Astrocyte (in vitro differentiated cells and primary cell): ENCODE measurements at regions not wholly inside any gene's neighbourhood (a gene's known extent, or its start where the extent isn't known, plus 50 kb on each side); places are given as distances from the start of the nearest gene placed in this dataset.
A peak's percentile ranks its signal among the peaks of the same experiment; 100 is the strongest.

ENCODE experiments used
- DNase-seq: peaks from one replicate; pipeline ENCODE4 v3.0.0-alpha.2; 2010; ENCODE audit warnings: low read depth
- FAIRE-seq: peaks from 2 replicates; lab custom pipeline; 2011; peaks lifted over from hg19 to GRCh38; lab: Jason Lieb, UNC
- H2AFZ ChIP-seq: 2 replicates; pipeline ENCODE4 v1.6.0; 2012; ENCODE audit warnings: low read depth, low read length, inconsistent platforms
- H3K27ac ChIP-seq: 2 replicates; pipeline ENCODE4 v1.5.1; 2011; ENCODE audit warnings: low read depth, low read length, inconsistent platforms
- H3K27me3 ChIP-seq: 2 replicates; pipeline ENCODE4 v1.6.0; 2011; ENCODE audit warnings: low read length, inconsistent platforms; ENCODE audit not compliant: insufficient read depth
- H3K36me3 ChIP-seq: 2 replicates; pipeline ENCODE4 v1.5.1; 2011; ENCODE audit warnings: low read length, inconsistent platforms; ENCODE audit not compliant: insufficient read depth
- H3K4me1 ChIP-seq: 2 replicates; pipeline ENCODE4 v1.5.1; 2011; ENCODE audit warnings: low read length, inconsistent platforms; ENCODE audit not compliant: insufficient read depth
- H3K4me2 ChIP-seq: 2 replicates; pipeline ENCODE4 v1.6.0; 2012; ENCODE audit warnings: low read length, inconsistent platforms
- H3K4me3 ChIP-seq: 2 replicates; pipeline ENCODE4 v1.5.1; 2011; ENCODE audit warnings: low read depth, mild to moderate bottlenecking, low read length, inconsistent platforms; ENCODE audit not compliant: insufficient read depth
- H3K79me2 ChIP-seq: 2 replicates; pipeline ENCODE4 v1.6.0; 2012; ENCODE audit warnings: mild to moderate bottlenecking, low read length, inconsistent platforms; ENCODE audit not compliant: insufficient read depth
- H3K9ac ChIP-seq: 2 replicates; pipeline ENCODE4 v1.6.0; 2012; ENCODE audit warnings: mild to moderate bottlenecking, low read length, inconsistent platforms
- H3K9me3 ChIP-seq: 2 replicates; pipeline ENCODE4 v1.5.1; 2012; ENCODE audit warnings: low read depth, mild to moderate bottlenecking, low read length, inconsistent platforms; ENCODE audit not compliant: insufficient read depth
- H4K20me1 ChIP-seq: 2 replicates; pipeline ENCODE4 v1.6.0; 2012; ENCODE audit warnings: low read length, inconsistent platforms; ENCODE audit not compliant: insufficient read depth
- H3K27ac Mint-ChIP-seq: one replicate; pipeline ENCODE4 v1.8.0; 2021; ENCODE audit warnings: mild to moderate bottlenecking, mixed read lengths; ENCODE audit not compliant: unreplicated experiment
- H3K27me3 Mint-ChIP-seq: one replicate; pipeline ENCODE4 v1.8.0; 2021; ENCODE audit warnings: low read depth, mixed read lengths; ENCODE audit not compliant: unreplicated experiment
- H3K36me3 Mint-ChIP-seq: one replicate; pipeline ENCODE4 v1.8.0; 2021; ENCODE audit warnings: low read depth, mixed read lengths; ENCODE audit not compliant: unreplicated experiment
- H3K4me1 Mint-ChIP-seq: one replicate; pipeline ENCODE4 v1.8.0; 2021; ENCODE audit warnings: low read depth, mixed read lengths; ENCODE audit not compliant: unreplicated experiment
- H3K4me3 Mint-ChIP-seq: one replicate; pipeline ENCODE4 v1.8.0; 2021; ENCODE audit warnings: mild to moderate bottlenecking, moderate library complexity, mixed read lengths; ENCODE audit not compliant: unreplicated experiment
- H3K9me3 Mint-ChIP-seq: one replicate; pipeline ENCODE4 v1.8.0; 2021; ENCODE audit warnings: mild to moderate bottlenecking, mixed read lengths; ENCODE audit not compliant: unreplicated experiment
- EZH2 ChIP-seq: IDR thresholded peaks from 2 replicates; pipeline ENCODE4 v1.6.1; 2012; ENCODE audit warnings: mild to moderate bottlenecking, low read length, inconsistent platforms; ENCODE audit not compliant: insufficient read depth
- TF ChIP-seq, protein P1 (sequence below): IDR thresholded peaks from 2 replicates; pipeline ENCODE4 v1.5.1; 2011; ENCODE audit warnings: low read depth, mild to moderate bottlenecking, inconsistent platforms, low read length, moderate library complexity; ENCODE audit not compliant: insufficient read depth

DNA sequence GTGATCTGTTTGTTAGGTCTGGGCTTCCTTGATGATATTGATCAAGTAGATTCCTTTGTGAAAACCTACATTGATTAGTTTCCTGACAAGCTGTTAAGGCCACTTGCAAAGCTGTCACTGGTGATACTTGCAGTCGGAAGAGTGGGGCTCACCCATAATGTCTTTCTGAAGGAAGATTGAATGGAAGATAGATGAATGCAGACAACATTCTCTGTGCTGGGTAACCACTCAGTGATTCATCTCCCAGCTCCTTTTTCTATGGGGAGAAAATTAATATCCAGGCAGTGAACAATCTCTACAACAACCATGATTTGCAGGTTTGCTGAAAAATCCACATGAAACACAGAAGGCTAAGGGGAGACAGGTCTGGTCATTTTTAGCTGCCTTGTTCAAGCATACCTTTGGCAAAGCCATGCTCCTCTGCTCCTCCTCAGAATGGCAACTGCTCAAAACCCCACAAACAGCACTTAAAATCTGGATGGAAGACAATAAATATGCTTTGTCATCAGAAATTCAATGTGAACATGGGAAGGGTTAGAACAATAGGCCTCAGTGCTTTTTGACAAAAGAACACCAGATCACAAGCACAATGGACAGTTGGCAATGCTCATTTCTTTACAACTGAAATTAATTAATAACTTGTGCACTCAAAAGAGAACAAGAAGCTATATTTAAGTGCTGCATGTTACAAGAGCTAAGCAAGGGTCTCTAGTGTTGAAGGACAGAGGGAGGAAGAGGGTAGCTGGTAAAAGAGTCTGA, 495.4 kb downstream of the TOX3 start:
- no peaks in the 10 kb centered on the region for H3K36me3 ChIP-seq
- no peak overlapping the region for H3K9ac ChIP-seq
- H3K4me1 Mint-ChIP-seq: peaks cover 21% of the 10 kb centered on the region
- H3K79me2 ChIP-seq: no peaks in the 10 kb centered on the region
- H3K27me3 ChIP-seq: no peaks in the 10 kb centered on the region
- H3K27ac Mint-ChIP-seq: no peak overlapping the region
- no peaks in the 10 kb centered on the region for H3K27me3 Mint-ChIP-seq
- H3K4me3 Mint-ChIP-seq: no peak overlapping the region
- no peaks in the 10 kb centered on the region for H3K4me1 ChIP-seq
- FAIRE-seq (no peak), DNase-seq (no peak)
- TF ChIP-seq EZH2: no peak
- TF ChIP-seq, protein P1, sequence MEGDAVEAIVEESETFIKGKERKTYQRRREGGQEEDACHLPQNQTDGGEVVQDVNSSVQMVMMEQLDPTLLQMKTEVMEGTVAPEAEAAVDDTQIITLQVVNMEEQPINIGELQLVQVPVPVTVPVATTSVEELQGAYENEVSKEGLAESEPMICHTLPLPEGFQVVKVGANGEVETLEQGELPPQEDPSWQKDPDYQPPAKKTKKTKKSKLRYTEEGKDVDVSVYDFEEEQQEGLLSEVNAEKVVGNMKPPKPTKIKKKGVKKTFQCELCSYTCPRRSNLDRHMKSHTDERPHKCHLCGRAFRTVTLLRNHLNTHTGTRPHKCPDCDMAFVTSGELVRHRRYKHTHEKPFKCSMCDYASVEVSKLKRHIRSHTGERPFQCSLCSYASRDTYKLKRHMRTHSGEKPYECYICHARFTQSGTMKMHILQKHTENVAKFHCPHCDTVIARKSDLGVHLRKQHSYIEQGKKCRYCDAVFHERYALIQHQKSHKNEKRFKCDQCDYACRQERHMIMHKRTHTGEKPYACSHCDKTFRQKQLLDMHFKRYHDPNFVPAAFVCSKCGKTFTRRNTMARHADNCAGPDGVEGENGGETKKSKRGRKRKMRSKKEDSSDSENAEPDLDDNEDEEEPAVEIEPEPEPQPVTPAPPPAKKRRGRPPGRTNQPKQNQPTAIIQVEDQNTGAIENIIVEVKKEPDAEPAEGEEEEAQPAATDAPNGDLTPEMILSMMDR: no peak
- H4K20me1 ChIP-seq: no peaks in the 10 kb centered on the region
- H3K9me3 Mint-ChIP-seq: peaks cover 5% of the 10 kb centered on the region
- no peak overlapping the region for H3K4me3 ChIP-seq
- H3K36me3 Mint-ChIP-seq: no peaks in the 10 kb centered on the region
- no peak overlapping the region for H2AFZ ChIP-seq
- no peaks in the 10 kb centered on the region for H3K9me3 ChIP-seq
- H3K27ac ChIP-seq: no peak overlapping the region
- no peak overlapping the region for H3K4me2 ChIP-seq

DNA sequence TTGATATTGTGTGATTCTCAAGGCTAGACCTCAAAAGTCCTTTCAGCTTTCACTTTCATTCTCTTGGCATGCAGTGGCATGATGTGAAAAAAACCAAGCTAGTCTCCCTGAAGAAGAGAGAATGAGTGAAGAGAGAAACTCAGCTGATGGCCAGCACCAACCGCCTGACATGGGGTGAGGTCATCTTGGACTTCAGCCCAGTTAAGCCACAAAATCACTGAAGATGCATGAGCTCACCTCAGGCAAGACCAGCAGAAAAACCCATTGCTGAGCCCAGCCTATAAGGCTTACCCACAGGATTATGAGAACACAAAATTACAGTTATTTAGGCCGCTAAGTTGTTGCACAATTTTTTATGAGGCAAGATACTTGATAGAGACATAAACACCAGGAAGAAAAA, 496.5 kb downstream of the TOX3 start:
- H2AFZ ChIP-seq: no peak overlapping the region
- H3K4me2 ChIP-seq: no peak overlapping the region
- no peaks in the 10 kb centered on the region for H3K9me3 ChIP-seq
- Mint-ChIP-seq H3K4me1 (peaks cover 20% of the 10 kb centered on the region), H3K9me3 (peaks cover 5% of the 10 kb centered on the region), H3K36me3 (no peaks in the 10 kb centered on the region), H3K27me3 (no peaks in the 10 kb centered on the region), H3K27ac (peak overlapping the region; percentile 86), H3K4me3 (peak overlapping the region; percentile 31)
- DNase-seq: no peak
- TF ChIP-seq, protein P1: no peak
- no peak for TF ChIP-seq EZH2
- no peak overlapping the region for H3K27ac ChIP-seq
- H3K79me2 ChIP-seq: no peaks in the 10 kb centered on the region
- FAIRE-seq: no peak
- no peak overlapping the region for H3K4me3 ChIP-seq
- no peaks in the 10 kb centered on the region for H3K36me3 ChIP-seq
- no peaks in the 10 kb centered on the region for H3K27me3 ChIP-seq
- H4K20me1 ChIP-seq: no peaks in the 10 kb centered on the region
- no peaks in the 10 kb centered on the region for H3K4me1 ChIP-seq
- H3K9ac ChIP-seq: no peak overlapping the region

DNA sequence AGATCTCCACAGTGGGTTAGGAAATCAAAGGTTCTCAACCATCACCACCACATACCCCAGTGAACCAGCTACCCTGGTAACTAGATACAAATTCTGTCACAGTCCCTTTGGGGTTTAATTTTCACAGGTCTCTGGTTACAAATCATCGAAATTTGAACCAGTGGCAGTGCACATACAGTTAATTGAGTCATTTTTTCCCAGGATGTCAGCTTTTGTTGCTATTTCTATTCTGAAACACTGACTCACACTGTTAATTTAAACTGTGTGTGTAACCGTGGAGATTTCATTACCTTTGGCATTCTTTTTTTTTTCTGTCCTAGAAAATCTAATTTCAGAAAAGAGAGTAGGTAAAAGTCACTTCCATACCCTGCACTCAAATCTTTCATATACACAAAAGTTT, 511.5 kb downstream of the TOX3 start:
- Mint-ChIP-seq H3K27me3 (peaks cover 2% of the 10 kb centered on the region), H3K9me3 (no peaks in the 10 kb centered on the region), H3K36me3 (no peaks in the 10 kb centered on the region), H3K4me1 (no peaks in the 10 kb centered on the region), H3K27ac (no peak overlapping the region), H3K4me3 (no peak overlapping the region)
- Histone ChIP-seq H3K4me3 (no peak overlapping the region), H3K9ac (no peak overlapping the region), H3K4me2 (no peak overlapping the region), H3K36me3 (no peaks in the 10 kb centered on the region), H4K20me1 (no peaks in the 10 kb centered on the region), H3K79me2 (no peaks in the 10 kb centered on the region), H3K27ac (no peak overlapping the region), H3K4me1 (no peaks in the 10 kb centered on the region), H3K9me3 (no peaks in the 10 kb centered on the region), H2AFZ (no peak overlapping the region), H3K27me3 (no peaks in the 10 kb centered on the region)
- no peak for FAIRE-seq
- TF ChIP-seq, protein P1: no peak
- TF ChIP-seq EZH2: no peak
- DNase-seq: no peak
